Endodermal cell (in vitro differentiated cells): ENCODE measurements at regions not wholly inside any gene's neighbourhood (a gene's known extent, or its start where the extent isn't known, plus 50 kb on each side); places are given as distances from the start of the nearest gene placed in this dataset.

Experiments
- DNase-seq: peaks from one replicate; pipeline ENCODE4 v3.0.0-alpha.2; 2017
- H3K27ac ChIP-seq: 2 replicates; pipeline ENCODE4 v1.5.1; 2013; ENCODE audit warnings: mild to moderate bottlenecking, low read depth, low read length, moderate library complexity
- H3K27me3 ChIP-seq: 2 replicates; pipeline ENCODE4 v1.6.1; 2013; ENCODE audit warnings: mild to moderate bottlenecking, low read length, moderate library complexity; ENCODE audit not compliant: insufficient read depth, control insufficient read depth, poor library complexity, severe bottlenecking
- H3K36me3 ChIP-seq: 2 replicates; pipeline ENCODE4 v1.7.0; 2013; ENCODE audit warnings: mild to moderate bottlenecking, low read length, moderate library complexity; ENCODE audit not compliant: control insufficient read depth, insufficient read depth
- H3K4me1 ChIP-seq: one replicate; pipeline ENCODE4 v1.7.0; 2013; ENCODE audit warnings: low read length; ENCODE audit not compliant: control insufficient read depth, insufficient read depth
- H3K4me3 ChIP-seq: 2 replicates; pipeline ENCODE4 v1.5.1; 2013; ENCODE audit warnings: mild to moderate bottlenecking, low read length, moderate library complexity
- H3K9ac ChIP-seq: 2 replicates; pipeline ENCODE4 v1.6.1; 2013; ENCODE audit warnings: mild to moderate bottlenecking, low read length, moderate library complexity; ENCODE audit not compliant: poor library complexity, severe bottlenecking; ENCODE audit errors: extremely low read depth
- H3K9me3 ChIP-seq: 2 replicates; pipeline ENCODE4 v1.6.1; 2013; ENCODE audit warnings: mild to moderate bottlenecking, low read length, moderate library complexity; ENCODE audit not compliant: control insufficient read depth
- H3K27ac Mint-ChIP-seq: 2 replicates; pipeline ENCODE4 v1.8.0; 2020; ENCODE audit warnings: mixed read lengths
- H3K27me3 Mint-ChIP-seq: 2 replicates; pipeline ENCODE4 v1.8.0; 2021; ENCODE audit warnings: mild to moderate bottlenecking, mixed read lengths; ENCODE audit not compliant: insufficient read depth
- H3K36me3 Mint-ChIP-seq: 2 replicates; pipeline ENCODE4 v1.8.0; 2020; ENCODE audit warnings: low read depth, mixed read lengths
- H3K4me1 Mint-ChIP-seq: 2 replicates; pipeline ENCODE4 v1.8.0; 2020; ENCODE audit warnings: mixed read lengths
- H3K4me3 Mint-ChIP-seq: 2 replicates; pipeline ENCODE4 v1.8.0; 2020; ENCODE audit warnings: mild to moderate bottlenecking, moderate library complexity, mixed read lengths
- H3K9me3 Mint-ChIP-seq: 2 replicates; pipeline ENCODE4 v1.8.0; 2020; ENCODE audit warnings: mild to moderate bottlenecking, mixed read lengths
- WGBS, 2 experiments: methylation state at CpG; one replicate each; pipeline versions ENCODE4 v1.1.5 to v1.1.7; 2013; ENCODE audit warnings: missing lambda C conversion rate in 2 of 2, mixed read lengths in 1 of 2; ENCODE audit not compliant: insufficient coverage in 1 of 2, insufficient read length in 1 of 2; 5-methylcytosine and 5-hydroxymethylcytosine counted together
- TF ChIP-seq, protein P1 (sequence below): fragments of 200-600 bp; sonication (generic); conservative IDR thresholded peaks from 2 replicates; pipeline ENCODE4 v1.5.0; 2021; ENCODE audit warnings: antibody characterized with exemption, mild to moderate bottlenecking

DNA sequence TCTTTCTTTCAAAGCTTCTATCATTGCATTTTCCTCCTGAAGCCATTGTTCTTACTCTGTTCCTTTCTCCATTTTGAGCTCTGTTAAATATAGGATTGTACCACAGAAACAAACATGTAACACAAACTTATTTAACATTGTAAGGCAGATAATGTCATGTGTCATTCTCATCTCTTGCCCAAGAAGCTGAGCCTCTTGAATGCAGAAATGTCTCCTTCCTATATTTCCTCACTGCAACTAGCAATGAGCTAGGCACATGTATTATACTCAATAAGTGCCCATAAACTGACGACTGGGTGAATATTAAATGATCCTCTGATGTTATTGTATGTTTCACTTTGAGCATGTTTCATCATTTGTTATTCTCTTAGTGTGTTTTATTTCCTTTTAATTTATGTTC is 56.7 kb upstream of the SLC7A11 start:
- H3K4me1 Mint-ChIP-seq, result no peaks in the 10 kb centered on the region

GRCh38 chr4:138298431-138298830 is 56.3 kb upstream of the SLC7A11 start:
- no peak for DNase-seq
- no peaks in the 10 kb centered on the region for H3K27me3 Mint-ChIP-seq

More for the DNA sequence above, 56.7 kb upstream of the SLC7A11 start:
- no peak for DNase-seq
- WGBS, 2 experiments, result 93% methylated on average over 1 of the region's 1 CpG; no CpG with 5 or more reads in 1 of the 2 experiments
- H3K9ac ChIP-seq, result no peak overlapping the region
- Mint-ChIP-seq H3K27me3 (no peaks in the 10 kb centered on the region), H3K27ac (no peak overlapping the region), H3K4me3 (no peak overlapping the region), H3K36me3 (no peaks in the 10 kb centered on the region), H3K9me3 (peaks cover 4% of the 10 kb centered on the region)
- no peaks in the 10 kb centered on the region for H3K27me3 ChIP-seq
- TF ChIP-seq, protein P1, sequence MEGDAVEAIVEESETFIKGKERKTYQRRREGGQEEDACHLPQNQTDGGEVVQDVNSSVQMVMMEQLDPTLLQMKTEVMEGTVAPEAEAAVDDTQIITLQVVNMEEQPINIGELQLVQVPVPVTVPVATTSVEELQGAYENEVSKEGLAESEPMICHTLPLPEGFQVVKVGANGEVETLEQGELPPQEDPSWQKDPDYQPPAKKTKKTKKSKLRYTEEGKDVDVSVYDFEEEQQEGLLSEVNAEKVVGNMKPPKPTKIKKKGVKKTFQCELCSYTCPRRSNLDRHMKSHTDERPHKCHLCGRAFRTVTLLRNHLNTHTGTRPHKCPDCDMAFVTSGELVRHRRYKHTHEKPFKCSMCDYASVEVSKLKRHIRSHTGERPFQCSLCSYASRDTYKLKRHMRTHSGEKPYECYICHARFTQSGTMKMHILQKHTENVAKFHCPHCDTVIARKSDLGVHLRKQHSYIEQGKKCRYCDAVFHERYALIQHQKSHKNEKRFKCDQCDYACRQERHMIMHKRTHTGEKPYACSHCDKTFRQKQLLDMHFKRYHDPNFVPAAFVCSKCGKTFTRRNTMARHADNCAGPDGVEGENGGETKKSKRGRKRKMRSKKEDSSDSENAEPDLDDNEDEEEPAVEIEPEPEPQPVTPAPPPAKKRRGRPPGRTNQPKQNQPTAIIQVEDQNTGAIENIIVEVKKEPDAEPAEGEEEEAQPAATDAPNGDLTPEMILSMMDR, result no peak
- H3K4me1 ChIP-seq, result no peaks in the 10 kb centered on the region
- H3K4me3 ChIP-seq, result no peak overlapping the region
- H3K36me3 ChIP-seq, result no peaks in the 10 kb centered on the region
- no peak overlapping the region for H3K27ac ChIP-seq
- no peaks in the 10 kb centered on the region for H3K9me3 ChIP-seq

GRCh38 chr4:138297743-138298405 is 55.7 kb upstream of the SLC7A11 start:
- Mint-ChIP-seq H3K27ac (no peak overlapping the region), H3K36me3 (no peaks in the 10 kb centered on the region), H3K4me1 (no peaks in the 10 kb centered on the region), H3K27me3 (no peaks in the 10 kb centered on the region), H3K4me3 (no peak overlapping the region), H3K9me3 (no peaks in the 10 kb centered on the region)
- TF ChIP-seq, protein P1, result no peak
- no peak overlapping the region for H3K4me3 ChIP-seq
- H3K27ac ChIP-seq, result no peak overlapping the region
- DNase-seq, result no peak
- no peak overlapping the region for H3K9ac ChIP-seq
- H3K27me3 ChIP-seq, result no peaks in the 10 kb centered on the region
- no peaks in the 10 kb centered on the region for H3K36me3 ChIP-seq
- no peaks in the 10 kb centered on the region for H3K4me1 ChIP-seq
- no peaks in the 10 kb centered on the region for H3K9me3 ChIP-seq
- 83 to 93% methylated on average over 1 to 3 of the region's 3 CpGs for WGBS, 2 experiments

More at GRCh38 chr4:138298431-138298830, 56.3 kb upstream of the SLC7A11 start:
- H3K36me3 Mint-ChIP-seq, result no peaks in the 10 kb centered on the region
- no peak overlapping the region for H3K4me3 ChIP-seq
- no peaks in the 10 kb centered on the region for H3K36me3 ChIP-seq
- 94 to 95% methylated on average over 1 of the region's 1 CpG for WGBS, 2 experiments
- H3K27ac ChIP-seq, result no peak overlapping the region
- no peaks in the 10 kb centered on the region for H3K9me3 ChIP-seq
- H3K4me1 Mint-ChIP-seq, result no peaks in the 10 kb centered on the region
- H3K4me1 ChIP-seq, result no peaks in the 10 kb centered on the region
- TF ChIP-seq, protein P1, result no peak
- no peak overlapping the region for H3K27ac Mint-ChIP-seq
- peaks cover 2% of the 10 kb centered on the region for H3K9me3 Mint-ChIP-seq
- no peak overlapping the region for H3K9ac ChIP-seq
- H3K27me3 ChIP-seq, result no peaks in the 10 kb centered on the region
- H3K4me3 Mint-ChIP-seq, result no peak overlapping the region
